OCI-LY7 (cell line): ENCODE measurements at regions not wholly inside any gene's neighbourhood (a gene's known extent, or its start where the extent isn't known, plus 50 kb on each side); places are given as distances from the start of the nearest gene placed in this dataset.

Experiments
- BruUV-seq: library from RNA; stranded (reverse); fragments of 400-500 nt; replicated peaks from 2 replicates; lab custom pipeline; 2021; lab: Mats Ljungman, UMichigan
- CTCF ChIA-PET: fragments of 300-600 bp; sonication (Branson Sonifier 250); formaldehyde crosslinking; loops from one replicate; lab custom pipeline; 2022; ENCODE audit warnings: antibody characterized with exemption; ENCODE audit not compliant: unreplicated experiment; lab: Charles Lee
- POLR2A ChIA-PET: fragments of 300-600 bp; sonication (Branson Sonifier 250); formaldehyde crosslinking; loops from one replicate; lab custom pipeline; 2022; ENCODE audit warnings: antibody characterized with exemption; lab: Charles Lee
- DNase-seq: peaks from one replicate; pipeline ENCODE4 v3.0.0-alpha.2; 2015; ENCODE audit warnings: low spot score
- H2AFZ ChIP-seq: fragments of 200-600 bp; sonication (generic), shearing (Covaris generic); 2 replicates; pipeline ENCODE4 v1.6.1; 2014; ENCODE audit warnings: mild to moderate bottlenecking, antibody characterized with exemption, low read length, moderate library complexity
- H3K27ac ChIP-seq: fragments of 200-600 bp; sonication (generic); 2 replicates; pipeline ENCODE4 v1.5.1; 2014; ENCODE audit warnings: mixed run types, low read depth, mild to moderate bottlenecking, moderate library complexity, low read length, inconsistent platforms; ENCODE audit not compliant: poor library complexity, severe bottlenecking
- H3K36me3 ChIP-seq: fragments of 200-600 bp; sonication (generic); 2 replicates; pipeline ENCODE4 v1.6.1; 2014; ENCODE audit warnings: mild to moderate bottlenecking, antibody characterized with exemption, low read length, moderate library complexity, mixed read lengths; ENCODE audit not compliant: insufficient read depth
- H3K4me1 ChIP-seq: fragments of 200-600 bp; sonication (generic); 2 replicates; pipeline ENCODE4 v1.5.1; 2014; ENCODE audit warnings: mild to moderate bottlenecking, low read length; ENCODE audit not compliant: insufficient read depth, poor library complexity, severe bottlenecking
- H3K4me2 ChIP-seq: fragments of 200-600 bp; sonication (generic); 2 replicates; pipeline ENCODE4 v1.6.1; 2014; ENCODE audit warnings: mild to moderate bottlenecking, low read length
- H3K4me3 ChIP-seq: fragments of 200-600 bp; sonication (generic); 2 replicates; pipeline ENCODE4 v1.5.1; 2014; ENCODE audit warnings: mild to moderate bottlenecking, low read depth, low read length; ENCODE audit not compliant: poor library complexity, severe bottlenecking
- H3K79me2 ChIP-seq: fragments of 200-600 bp; sonication (generic); 2 replicates; pipeline ENCODE4 v1.6.1; 2016; ENCODE audit warnings: low read depth, mild to moderate bottlenecking, low read length, moderate library complexity, mixed read lengths; ENCODE audit not compliant: insufficient read depth
- H3K9me2 ChIP-seq: fragments of 200-600 bp; sonication (generic); 2 replicates; pipeline ENCODE4 v1.6.1; 2016; ENCODE audit warnings: mild to moderate bottlenecking, low read length, mixed read lengths; ENCODE audit not compliant: insufficient read depth
- H3K9me3 ChIP-seq: fragments of 200-600 bp; sonication (generic); 2 replicates; pipeline ENCODE4 v1.6.1; 2014; ENCODE audit warnings: mild to moderate bottlenecking, mixed run types, low read length, mixed read lengths
- H4K20me1 ChIP-seq: fragments of 200-600 bp; sonication (generic); 2 replicates; pipeline ENCODE4 v1.6.1; 2014; ENCODE audit warnings: mild to moderate bottlenecking, antibody characterized with exemption, low read length, moderate library complexity, mixed read lengths; ENCODE audit not compliant: insufficient read depth
- EZH2phosphoT487 ChIP-seq: fragments of 200-600 bp; sonication (generic); IDR thresholded peaks from 2 replicates; pipeline ENCODE4 v1.6.1; 2018; ENCODE audit warnings: low read depth, borderline replicate concordance, mild to moderate bottlenecking, mixed run types, antibody characterized with exemption, low read length, moderate library complexity, mixed read lengths
- intact Hi-C: fragments of 100-400 bp; cut with micrococcal nuclease; formaldehyde crosslinking; loops from one replicate; pipeline ENCODE4 v1.10.0; 2022; ENCODE audit not compliant: unreplicated experiment
- TF ChIP-seq, protein P1 (sequence below): fragments of 200-600 bp; sonication (generic); conservative IDR thresholded peaks from 2 replicates; pipeline ENCODE4 v1.5.1; 2014; ENCODE audit warnings: mild to moderate bottlenecking, antibody characterized with exemption, low read length, moderate library complexity, mixed read lengths

- Histone ChIP-seq H2AFZ (no peak overlapping the region), H3K27ac (no peak overlapping the region), H3K9me3 (no peaks in the 10 kb centered on the region), H4K20me1 (no peaks in the 10 kb centered on the region), H3K4me1 (no peaks in the 10 kb centered on the region), H3K9me2 (no peaks in the 10 kb centered on the region), H3K79me2 (no peaks in the 10 kb centered on the region), H3K4me3 (no peak overlapping the region), H3K36me3 (no peaks in the 10 kb centered on the region), H3K4me2 (no peak overlapping the region)
- POLR2A ChIA-PET = no interaction called here
- intact Hi-C loops = no loop called here
- no peak for DNase-seq
- no TSS peak for BruUV-seq
- CTCF ChIA-PET = no interaction called here
- TF ChIP-seq, protein P1, sequence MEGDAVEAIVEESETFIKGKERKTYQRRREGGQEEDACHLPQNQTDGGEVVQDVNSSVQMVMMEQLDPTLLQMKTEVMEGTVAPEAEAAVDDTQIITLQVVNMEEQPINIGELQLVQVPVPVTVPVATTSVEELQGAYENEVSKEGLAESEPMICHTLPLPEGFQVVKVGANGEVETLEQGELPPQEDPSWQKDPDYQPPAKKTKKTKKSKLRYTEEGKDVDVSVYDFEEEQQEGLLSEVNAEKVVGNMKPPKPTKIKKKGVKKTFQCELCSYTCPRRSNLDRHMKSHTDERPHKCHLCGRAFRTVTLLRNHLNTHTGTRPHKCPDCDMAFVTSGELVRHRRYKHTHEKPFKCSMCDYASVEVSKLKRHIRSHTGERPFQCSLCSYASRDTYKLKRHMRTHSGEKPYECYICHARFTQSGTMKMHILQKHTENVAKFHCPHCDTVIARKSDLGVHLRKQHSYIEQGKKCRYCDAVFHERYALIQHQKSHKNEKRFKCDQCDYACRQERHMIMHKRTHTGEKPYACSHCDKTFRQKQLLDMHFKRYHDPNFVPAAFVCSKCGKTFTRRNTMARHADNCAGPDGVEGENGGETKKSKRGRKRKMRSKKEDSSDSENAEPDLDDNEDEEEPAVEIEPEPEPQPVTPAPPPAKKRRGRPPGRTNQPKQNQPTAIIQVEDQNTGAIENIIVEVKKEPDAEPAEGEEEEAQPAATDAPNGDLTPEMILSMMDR = no peak
- TF ChIP-seq EZH2phosphoT487 = no peak
These were observed 184.9 kb downstream of the VEGFC start for GRCh38 chr4:176607807-176608206.

DNA sequence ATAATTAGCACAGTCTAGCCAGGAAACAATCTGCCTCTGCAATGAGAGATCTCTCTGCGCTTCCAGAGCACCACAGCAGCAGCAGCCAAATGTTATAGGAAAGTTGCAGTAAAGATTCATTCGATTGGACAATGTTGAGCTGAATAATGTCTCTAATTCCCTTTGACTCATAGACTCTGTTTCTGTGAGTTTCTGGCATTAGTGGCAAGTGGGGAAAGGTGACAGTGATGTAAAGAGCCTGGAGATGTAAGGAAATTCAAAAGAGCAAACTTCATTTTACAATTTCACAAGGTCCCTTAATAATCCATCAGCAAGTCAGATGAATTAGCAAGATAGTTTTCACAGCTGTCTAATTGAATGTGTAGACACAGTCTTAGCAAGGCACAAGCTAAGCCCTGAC, 184.4 kb downstream of the VEGFC start:
- H3K4me2 ChIP-seq = no peak overlapping the region
- H3K79me2 ChIP-seq = no peaks in the 10 kb centered on the region
- no peak overlapping the region for H3K4me3 ChIP-seq
- H3K9me3 ChIP-seq = no peaks in the 10 kb centered on the region
- no peaks in the 10 kb centered on the region for H3K9me2 ChIP-seq
- no peak overlapping the region for H3K27ac ChIP-seq
- intact Hi-C loops = no loop called here
- H4K20me1 ChIP-seq = no peaks in the 10 kb centered on the region
- ChIA-PET POLR2A (interaction anchor here (0.6 kb wide), 1 partner anchor 151 kb away, joined by 3 read pairs; no protein-coding TSS in a partner anchor), CTCF (no interaction called here)
- H2AFZ ChIP-seq = no peak overlapping the region
- no peaks in the 10 kb centered on the region for H3K36me3 ChIP-seq
- DNase-seq = no peak
- H3K4me1 ChIP-seq = no peaks in the 10 kb centered on the region
- TF ChIP-seq, protein P1 = no peak
- no peak for TF ChIP-seq EZH2phosphoT487
- no TSS peak for BruUV-seq

GRCh38 chr4:176610594-176610993, 182.1 kb downstream of the VEGFC start:
- POLR2A ChIA-PET = interaction anchor here (0.6 to 1.2 kb wide), 3 partner anchors 15 to 139 kb away, joined by 3 read pairs; no protein-coding TSS in a partner anchor
- TF ChIP-seq EZH2phosphoT487 = no peak
- TF ChIP-seq, protein P1 = no peak

More at GRCh38 chr4:176610594-176610993, 182.1 kb downstream of the VEGFC start:
- Histone ChIP-seq H3K9me2 (no peaks in the 10 kb centered on the region), H3K9me3 (no peaks in the 10 kb centered on the region), H3K4me3 (no peak overlapping the region), H3K4me1 (no peaks in the 10 kb centered on the region), H4K20me1 (no peaks in the 10 kb centered on the region), H3K4me2 (no peak overlapping the region), H3K27ac (no peak overlapping the region), H3K79me2 (no peaks in the 10 kb centered on the region), H2AFZ (no peak overlapping the region), H3K36me3 (no peaks in the 10 kb centered on the region)
- BruUV-seq = no TSS peak
- intact Hi-C loops = no loop called here
- CTCF ChIA-PET = no interaction called here
- DNase-seq = no peak
